ENCODE measurements at regions not wholly inside any gene's neighbourhood (a gene's known extent, or its start where the extent isn't known, plus 50 kb on each side); places are given as distances from the start of the nearest gene placed in this dataset.
A peak's percentile ranks its signal among the peaks of the same experiment; 100 is the strongest.

DNA sequence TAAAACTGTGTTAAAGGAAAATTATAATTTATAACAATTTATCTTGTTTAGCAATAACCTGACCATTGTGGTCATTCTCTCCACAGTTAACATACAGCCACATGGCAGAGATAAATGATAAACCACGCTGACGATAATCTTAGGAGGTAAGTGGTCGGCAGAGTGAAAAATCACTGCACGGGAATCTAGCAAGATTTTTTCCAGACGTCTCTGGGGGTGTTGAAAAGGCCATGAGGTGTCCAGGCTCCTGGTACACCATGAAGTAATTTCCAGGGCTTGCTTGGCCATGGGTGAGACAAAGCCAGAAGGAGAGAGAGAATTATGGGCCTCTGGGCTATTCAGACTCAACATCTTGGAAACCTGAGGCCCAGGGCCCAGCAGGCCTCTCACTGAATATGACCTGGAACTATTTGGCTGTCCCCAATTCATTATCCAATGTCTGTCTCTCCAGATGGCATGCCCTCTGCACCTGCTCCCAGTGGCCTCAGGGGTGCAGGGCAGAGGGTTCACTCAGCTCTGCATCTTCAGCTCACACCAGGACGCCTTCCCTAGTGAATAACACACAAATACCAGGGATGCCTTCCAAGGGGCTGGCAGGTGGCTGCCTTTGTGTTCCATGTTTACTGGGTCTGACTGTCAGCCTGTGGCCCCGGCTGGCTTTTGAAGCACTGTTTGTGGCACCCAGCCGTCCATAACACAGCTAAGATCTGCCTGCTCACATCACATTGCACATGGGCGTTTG lies 590.4 kb upstream of the PFKP start:
- DNase-seq (ENCODE audit: insufficient read length, low spot score) (no peak), FAIRE-seq (no peak)

DNA sequence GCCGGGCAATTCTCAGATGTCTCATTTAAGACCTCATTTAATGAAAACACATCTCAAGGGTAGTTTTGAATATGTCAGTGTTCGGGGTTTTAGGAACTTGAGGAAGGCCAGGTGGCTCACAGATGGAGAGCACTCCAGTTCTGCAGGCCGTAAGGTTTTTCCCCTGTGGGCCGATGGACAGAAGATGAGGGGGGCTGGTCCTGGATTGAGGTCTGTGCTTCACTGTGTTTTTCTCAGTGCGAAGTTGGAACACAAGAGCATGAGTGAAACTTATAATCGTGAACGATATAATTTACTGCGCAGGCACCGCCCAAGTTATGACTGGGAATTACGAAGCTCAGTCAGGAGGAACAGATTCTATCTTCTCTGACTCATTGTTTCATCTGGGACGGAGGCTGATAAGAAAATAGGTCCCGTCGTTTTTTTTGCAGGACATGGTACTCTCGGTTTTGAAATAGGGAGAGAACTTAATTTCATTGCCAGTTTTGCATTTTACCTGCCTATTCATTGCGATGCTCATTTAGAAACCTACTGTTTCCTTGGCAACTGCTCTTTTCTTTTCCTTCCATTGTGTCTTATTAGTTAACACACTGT lies 591.0 kb upstream of the PFKP start:
- FAIRE-seq = no peak

DNA sequence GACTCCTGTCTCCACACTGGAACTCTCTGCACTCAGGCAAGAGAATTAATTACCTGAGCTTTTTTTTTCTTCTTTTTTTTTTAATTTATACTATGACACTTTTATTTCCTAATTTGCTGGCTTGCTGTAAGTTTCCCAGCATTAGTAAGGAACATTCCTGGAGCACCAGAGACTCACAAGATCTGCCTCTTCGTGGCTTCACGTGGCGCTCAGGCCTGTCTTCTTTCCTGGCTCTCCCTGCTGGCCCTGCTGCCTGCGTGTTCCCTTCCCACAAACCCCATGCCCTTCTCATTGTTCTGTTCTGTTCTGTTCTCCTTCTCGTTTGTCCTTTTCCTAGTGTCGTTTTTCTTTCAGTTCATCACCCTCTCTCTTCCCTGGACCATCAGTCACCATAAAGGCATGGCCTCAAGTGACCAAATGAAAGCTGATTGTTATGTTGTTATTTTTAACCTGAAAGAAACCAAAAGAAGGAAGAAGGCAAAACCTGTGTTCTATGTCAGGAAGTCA lies 591.6 kb upstream of the PFKP start:
- no peak for FAIRE-seq
- DNase-seq (ENCODE audit: insufficient read length, low spot score) = no peak

More for the DNA sequence above, 591.0 kb upstream of the PFKP start:
- DNase-seq (ENCODE audit: insufficient read length, low spot score) = no peak

GRCh38 chr10:2471811-2472210 lies 595.5 kb upstream of the PFKP start:
- FAIRE-seq = no peak
- no peak for DNase-seq (ENCODE audit: insufficient read length, low spot score)

DNA sequence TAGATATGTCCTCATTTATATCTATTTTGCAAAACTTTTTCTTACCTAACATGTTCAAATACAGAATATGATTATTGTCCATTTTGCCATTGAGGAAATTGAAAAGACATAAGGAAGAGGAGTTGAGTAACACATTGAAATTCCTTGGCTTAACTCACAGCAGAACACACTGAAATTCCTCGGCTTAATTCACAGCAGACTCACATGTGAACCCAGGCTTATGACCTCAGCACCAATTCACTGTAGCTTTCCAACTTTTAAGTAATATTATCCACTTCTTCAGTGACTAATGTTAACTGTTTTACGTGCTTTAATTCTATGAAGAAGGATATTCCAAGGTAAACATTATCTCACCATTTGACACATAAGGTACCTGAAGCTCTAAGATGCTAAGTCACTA lies 597.5 kb upstream of the PFKP start:
- DNase-seq (ENCODE audit: insufficient read length, low spot score) = no peak
- FAIRE-seq = no peak

DNA sequence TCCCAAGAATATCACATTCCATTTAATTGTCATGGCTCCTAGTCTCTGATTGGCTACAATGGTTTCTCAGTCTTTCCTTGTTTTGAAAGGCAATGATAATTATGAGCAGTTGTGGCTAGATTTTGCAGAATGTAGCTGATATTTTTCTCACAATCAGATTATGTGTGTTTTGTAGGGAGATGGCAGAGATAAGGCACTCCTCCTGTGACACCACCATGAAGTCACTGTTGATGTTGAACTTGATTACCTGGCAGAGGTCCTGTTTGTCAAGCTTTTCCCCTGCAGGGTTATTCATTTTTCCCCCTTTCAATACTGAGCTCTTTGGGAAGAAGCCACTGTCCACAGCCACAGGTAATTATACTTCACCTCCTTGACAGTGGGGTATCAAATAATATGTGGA lies 602.9 kb upstream of the PFKP start:
- FAIRE-seq (no peak), DNase-seq (ENCODE audit: insufficient read length, low spot score) (no peak)

DNA sequence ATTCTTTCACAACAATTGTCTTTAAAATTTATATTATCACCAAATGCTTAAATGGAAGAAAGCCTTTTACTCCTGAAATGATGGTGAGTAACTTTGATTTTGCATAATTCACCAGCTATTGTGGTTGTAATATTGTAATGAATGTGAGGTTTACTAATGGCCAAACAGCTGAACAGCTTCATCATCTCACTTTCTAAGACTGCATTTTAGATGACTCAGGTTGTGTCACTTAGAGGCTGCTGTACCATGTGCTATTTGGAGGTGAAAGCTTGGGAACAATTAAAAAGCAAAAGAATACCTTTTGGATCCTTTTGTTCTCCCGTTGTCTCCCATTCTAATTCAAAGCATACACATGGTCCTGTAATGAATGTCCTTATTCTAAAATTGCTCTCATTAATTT lies 604.0 kb upstream of the PFKP start:
- FAIRE-seq = no peak

DNA sequence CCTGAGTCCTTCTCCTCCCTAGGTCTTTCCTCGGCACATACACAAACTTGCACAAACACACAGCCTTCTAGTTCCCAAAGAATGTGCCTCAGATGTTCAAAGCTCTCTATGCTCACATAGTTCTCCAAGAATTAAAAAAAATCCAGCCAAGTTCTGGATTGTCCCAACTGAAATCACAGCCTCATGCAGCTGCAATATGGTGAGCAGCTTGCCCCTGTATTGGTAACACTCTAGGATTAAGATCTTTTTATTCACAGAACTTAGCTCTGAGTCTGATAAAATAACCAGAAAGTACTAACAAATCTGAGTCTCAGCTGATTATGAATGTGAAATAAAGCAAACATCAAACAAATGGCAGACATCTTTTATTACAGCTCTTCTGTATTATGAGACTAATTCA lies 604.8 kb upstream of the PFKP start:
- no peak for DNase-seq (ENCODE audit: insufficient read length, low spot score)
- FAIRE-seq = no peak

More for the DNA sequence above, 604.0 kb upstream of the PFKP start:
- no peak for DNase-seq (ENCODE audit: insufficient read length, low spot score)

- FAIRE-seq = no peak
- no peak for DNase-seq (ENCODE audit: insufficient read length, low spot score)
Measured at GRCh38 chr10:2460812-2461211, 606.5 kb upstream of the PFKP start.

- DNase-seq (ENCODE audit: insufficient read length, low spot score) (no peak), FAIRE-seq (no peak)
Measured at GRCh38 chr10:2459713-2460112, 607.6 kb upstream of the PFKP start.

- FAIRE-seq = no peak
- DNase-seq (ENCODE audit: insufficient read length, low spot score) = no peak
Measured at GRCh38 chr10:2456834-2457233, 610.5 kb upstream of the PFKP start.

GRCh38 chr10:2445370-2445769 lies 622.0 kb upstream of the PFKP start:
- DNase-seq (ENCODE audit: insufficient read length, low spot score) = no peak
- FAIRE-seq = no peak

DNA sequence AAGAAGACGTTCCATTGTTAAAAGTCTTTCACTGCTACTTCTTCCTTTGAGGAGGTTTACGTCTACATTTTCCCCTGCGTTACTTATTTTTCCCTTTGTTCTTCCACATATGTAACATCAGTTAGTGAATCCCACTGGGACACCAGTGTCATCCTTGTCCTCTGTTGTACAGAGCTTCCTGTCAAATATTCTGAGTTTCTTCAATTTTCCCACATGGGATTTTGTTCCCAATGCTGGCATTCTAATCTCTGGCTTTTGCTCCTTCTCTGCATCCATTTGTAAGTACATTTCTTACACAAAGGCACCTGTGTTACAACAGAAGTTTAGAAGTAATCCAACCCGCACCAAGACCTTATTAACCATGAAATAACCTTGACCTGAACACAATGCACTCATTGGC lies 627.4 kb upstream of the PFKP start:
- DNase-seq (ENCODE audit: insufficient read length, low spot score) (no peak), FAIRE-seq (no peak)

GRCh38 chr10:2439000-2439399 lies 628.3 kb upstream of the PFKP start:
- FAIRE-seq = no peak
- no peak for DNase-seq (ENCODE audit: insufficient read length, low spot score)

DNA sequence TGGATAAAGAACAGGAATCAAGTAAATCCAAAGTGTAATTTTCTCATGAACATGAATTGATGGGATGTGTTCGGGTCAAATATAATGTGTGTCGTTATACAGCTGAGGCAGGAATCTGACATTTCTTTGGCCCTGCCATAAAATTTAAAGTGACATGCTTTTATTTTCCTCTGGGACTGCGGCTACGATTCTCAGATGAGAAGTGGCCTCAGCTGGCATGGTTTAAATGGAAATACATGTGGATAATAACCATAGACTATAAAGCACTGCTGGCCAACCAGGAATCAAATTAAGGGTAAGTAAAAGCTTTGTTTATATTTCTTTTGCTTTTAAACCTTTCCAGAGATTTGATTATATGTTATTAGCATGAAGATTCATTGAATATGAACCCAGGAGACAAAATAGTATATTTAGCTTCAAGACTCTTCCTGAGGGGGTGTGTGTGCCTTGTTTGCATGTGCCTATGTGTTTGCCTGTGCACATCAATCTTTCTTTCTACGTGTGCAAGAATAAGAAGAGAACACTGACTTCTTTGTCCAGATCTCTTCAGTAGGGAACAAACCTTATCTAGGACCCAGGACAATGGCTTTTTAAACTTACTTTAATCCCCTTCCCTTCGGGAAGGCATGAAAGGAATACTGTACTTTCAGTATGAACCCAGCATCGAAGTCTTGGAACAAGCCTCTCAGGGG lies 629.0 kb upstream of the PFKP start:
- no peak for FAIRE-seq
- no peak for DNase-seq (ENCODE audit: insufficient read length, low spot score)

DNA sequence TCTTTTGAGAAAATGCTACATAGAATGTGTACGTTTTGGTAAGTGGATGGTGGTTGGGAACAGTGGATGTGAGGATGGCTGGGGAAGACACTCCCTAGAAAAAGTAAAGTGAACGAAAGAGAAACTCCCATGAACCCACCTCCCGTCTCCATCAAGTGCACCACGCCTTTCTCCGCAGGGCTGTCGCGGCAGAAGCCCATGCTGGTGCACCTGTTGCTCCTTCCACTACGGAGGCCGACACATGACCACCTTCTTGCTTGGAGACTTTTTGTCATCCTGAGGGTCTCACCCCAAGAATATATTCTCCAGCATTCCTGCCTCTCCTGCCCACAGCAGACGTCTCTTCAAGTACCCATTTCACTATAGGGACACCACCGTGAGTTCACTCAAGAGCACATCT lies 630.4 kb upstream of the PFKP start:
- DNase-seq (ENCODE audit: insufficient read length, low spot score) (no peak), FAIRE-seq (no peak)

DNA sequence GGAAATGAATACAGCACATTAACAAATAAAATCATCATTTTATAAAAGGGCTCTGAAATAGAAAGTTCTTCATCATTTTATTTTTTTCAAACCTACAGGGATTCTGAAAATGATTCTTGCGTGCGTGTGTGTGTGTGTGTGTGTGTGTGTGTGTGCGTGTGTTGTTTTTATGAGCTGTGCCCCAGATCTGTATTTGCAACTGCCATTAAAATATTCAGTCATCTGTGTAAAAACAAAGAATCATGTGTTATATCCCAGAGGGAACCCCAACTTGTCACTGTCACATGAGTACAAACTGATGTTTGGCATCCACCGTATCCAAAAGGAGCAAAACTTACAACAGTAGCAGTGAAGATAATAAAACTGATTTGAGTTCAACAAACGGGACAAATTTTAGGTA lies 635.4 kb upstream of the PFKP start:
- FAIRE-seq = no peak
- DNase-seq (ENCODE audit: insufficient read length, low spot score) = no peak

GRCh38 chr10:2427412-2427811 lies 639.9 kb upstream of the PFKP start:
- FAIRE-seq = no peak

GRCh38 chr10:2425320-2425719 lies 642.0 kb upstream of the PFKP start:
- no peak for DNase-seq (ENCODE audit: insufficient read length, low spot score)
- no peak for FAIRE-seq

More at GRCh38 chr10:2427412-2427811, 639.9 kb upstream of the PFKP start:
- DNase-seq (ENCODE audit: insufficient read length, low spot score) = no peak

DNA sequence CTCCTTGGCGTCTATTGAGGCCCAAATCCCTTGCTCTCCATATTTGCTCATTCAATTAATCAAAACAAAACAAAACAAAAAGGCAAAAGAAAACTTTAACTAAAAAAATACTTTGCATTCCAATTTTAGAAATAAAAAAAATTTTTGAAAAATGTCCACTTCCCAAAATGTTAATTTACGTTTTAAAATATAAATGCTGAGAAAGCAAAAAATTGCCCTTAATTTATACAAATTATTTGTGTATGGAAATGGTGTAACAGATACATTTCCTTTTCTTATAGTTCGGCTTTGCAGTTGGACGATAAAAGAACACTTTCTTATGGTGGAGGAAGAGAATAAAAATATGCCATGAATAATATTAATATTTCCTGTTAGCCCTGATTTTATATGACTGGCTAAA lies 652.8 kb upstream of the PFKP start:
- FAIRE-seq = no peak
- DNase-seq (ENCODE audit: insufficient read length, low spot score) = no peak

DNA sequence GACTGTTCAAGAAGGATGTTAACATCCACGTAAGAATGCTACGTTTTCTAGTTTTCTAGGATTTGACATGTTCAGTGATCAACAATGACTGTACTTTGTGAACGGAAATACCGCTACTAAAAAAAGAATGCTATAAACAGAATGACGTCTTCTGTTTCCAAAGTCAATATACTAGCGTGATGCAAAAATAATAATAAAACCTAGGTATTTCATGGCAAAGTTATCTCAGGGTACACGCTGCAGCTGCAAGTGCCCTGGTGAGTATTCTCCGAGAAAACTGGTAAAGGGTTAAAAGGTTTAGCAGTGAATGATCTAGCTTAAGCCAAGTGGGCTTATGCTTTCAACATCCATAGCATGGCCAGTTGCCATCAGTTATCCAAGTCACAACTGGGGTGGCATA lies 653.3 kb upstream of the PFKP start:
- DNase-seq (ENCODE audit: insufficient read length, low spot score) = no peak
- FAIRE-seq = no peak

DNA sequence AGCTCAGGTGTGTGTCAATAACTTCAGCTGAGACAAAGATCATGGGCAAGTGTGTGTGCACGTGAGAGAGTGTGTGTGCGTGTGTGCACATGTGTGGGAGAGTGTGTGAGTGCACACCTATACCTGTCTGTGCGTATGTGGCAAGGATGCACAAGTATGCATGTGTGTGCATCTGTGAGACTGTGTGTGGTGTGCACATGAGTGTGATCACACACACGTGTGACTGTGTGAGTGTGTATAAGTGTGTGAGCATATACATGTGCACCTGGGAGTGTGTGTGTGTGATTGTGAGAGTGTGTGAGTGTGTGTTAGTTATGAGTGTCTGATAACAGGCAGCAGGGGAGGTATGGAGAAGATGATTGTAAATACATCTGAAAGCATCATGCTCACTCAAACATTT lies 657.3 kb upstream of the PFKP start:
- peak; percentile 71 for FAIRE-seq
- DNase-seq (ENCODE audit: insufficient read length, low spot score) = no peak
